ENCODE measurements at regions not wholly inside any gene's neighbourhood (a gene's known extent, or its start where the extent isn't known, plus 50 kb on each side); places are given as distances from the start of the nearest gene placed in this dataset.

DNA sequence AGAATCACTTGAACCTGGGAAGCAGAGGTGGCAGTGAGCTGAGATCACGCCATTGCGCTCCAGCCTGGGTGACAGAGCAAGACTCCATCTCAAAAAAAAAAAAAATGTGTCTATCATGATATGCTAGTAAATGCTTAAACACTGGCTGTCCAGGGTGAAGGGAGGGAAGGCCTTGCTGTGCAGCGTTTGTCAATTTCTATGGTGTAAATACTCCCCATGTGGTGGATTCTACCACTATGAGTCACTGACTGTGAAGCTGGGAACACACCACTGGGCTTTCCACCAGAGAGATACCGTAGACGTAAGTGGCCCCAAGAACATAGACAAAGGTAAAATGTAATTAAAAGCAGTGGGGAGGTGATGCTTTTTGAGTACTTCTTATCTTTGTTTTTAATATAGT, 51.3 kb upstream of the LEF1 start:
- H2AFZ ChIP-seq (ENCODE audit: low read depth, low read length, severe bottlenecking) = no peak overlapping the region
- no peaks in the 10 kb centered on the region for H3K79me2 ChIP-seq (ENCODE audit: insufficient read depth, low read length)
- no peak overlapping the region for H3K4me3 ChIP-seq (ENCODE audit: insufficient read depth, low read length, poor library complexity, severe bottlenecking)
- H3K27ac ChIP-seq (ENCODE audit: low read depth, low read length) = no peak overlapping the region
- H3K27me3 ChIP-seq (ENCODE audit: low read length) = no peaks in the 10 kb centered on the region
- H3K4me2 ChIP-seq (ENCODE audit: low read depth, low read length, poor library complexity, severe bottlenecking) = no peak overlapping the region
- no peaks in the 10 kb centered on the region for H3K36me3 ChIP-seq (ENCODE audit: low read length)
- H3F3A ChIP-seq (ENCODE audit: insufficient read depth) = no peaks in the 10 kb centered on the region
- H3K9me2 ChIP-seq (replicated peaks; ENCODE audit: insufficient read depth, low read length) = no peaks in the 10 kb centered on the region
- H4K20me1 ChIP-seq (ENCODE audit: low read depth, low read length) = no peaks in the 10 kb centered on the region
- H3K9me3 ChIP-seq (ENCODE audit: insufficient read depth, low read length) = no peaks in the 10 kb centered on the region
- TF ChIP-seq EZH2phosphoT487 (conservative IDR thresholded peaks at IDR 0.05; ENCODE audit: low read length) (no peak), CTCF (IDR thresholded peaks at IDR 0.05; ENCODE audit: insufficient read depth, low read length, poor library complexity, severe bottlenecking) (no peak)
- H3K9ac ChIP-seq (ENCODE audit: low read length) = no peak overlapping the region

Data from SU-DHL-6 (cell line).